ENCODE measurements at regions not wholly inside any gene's neighbourhood (a gene's known extent, or its start where the extent isn't known, plus 50 kb on each side); places are given as distances from the start of the nearest gene placed in this dataset.

DNA sequence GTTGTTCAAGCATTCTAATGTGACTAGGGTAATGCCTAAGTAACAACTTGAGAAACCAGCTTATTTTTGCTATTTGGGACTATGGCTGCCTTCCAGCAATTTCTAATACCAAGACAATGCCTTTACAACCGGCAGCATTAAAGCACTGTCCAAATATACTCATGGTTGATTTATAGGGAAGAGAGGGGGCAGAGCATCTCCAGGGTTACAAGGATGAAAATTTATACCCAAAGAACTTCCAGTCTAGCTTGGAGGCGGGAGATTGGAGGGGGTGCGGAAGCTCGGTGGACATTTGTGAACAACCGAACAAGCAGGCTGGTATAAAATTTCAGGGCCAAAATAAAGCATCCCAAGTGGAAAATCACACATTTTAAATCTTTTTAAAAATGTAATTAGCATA lies 79.4 kb upstream of the FOXN2 start:
- no peak for DNase-seq (ENCODE audit: low spot score)
- H3K4me1 ChIP-seq (ENCODE audit: control insufficient read depth in 2 of 2, insufficient read depth in 1 of 2, low read depth in 1 of 2, low read length in 2 of 2), result no peaks in the 10 kb centered on the region
- no peak overlapping the region for H2BK15ac ChIP-seq (ENCODE audit: low read length)
- H3K27me3 ChIP-seq (ENCODE audit: control insufficient read depth in 3 of 3, insufficient read depth in 3 of 3, low read depth in 1 of 3, low read length in 3 of 3), result no peaks in the 10 kb centered on the region
- no peak overlapping the region for H3K14ac ChIP-seq (ENCODE audit: low read length)
- no peak overlapping the region for H2AK5ac ChIP-seq (ENCODE audit: low read depth, low read length)
- H4K91ac ChIP-seq (ENCODE audit: low read depth, low read length, poor library complexity), result no peak overlapping the region
- H4K8ac ChIP-seq (ENCODE audit: low read depth, low read length), result no peak overlapping the region
- H2BK12ac ChIP-seq (ENCODE audit: low read length), result no peak overlapping the region
- H2BK120ac ChIP-seq (ENCODE audit: low read depth, low read length), result no peak overlapping the region
- no peak overlapping the region for H3K4me2 ChIP-seq (ENCODE audit: insufficient read depth, low read length, poor library complexity, severe bottlenecking)
- H3K4me3 ChIP-seq (ENCODE audit: low read length in 2 of 2), result no peak overlapping the region
- H3K18ac ChIP-seq (ENCODE audit: low read length), result no peak overlapping the region
- H2BK5ac ChIP-seq (ENCODE audit: low read length), result no peak overlapping the region
- no peak overlapping the region for H3K4ac ChIP-seq (ENCODE audit: low read length)
- H3K36me3 ChIP-seq (replicated peaks in 1 of 2; ENCODE audit: control insufficient read depth in 2 of 2, insufficient read depth in 2 of 2, low read length in 2 of 2), result no peaks in the 10 kb centered on the region
- no peaks in the 10 kb centered on the region for H3K9me3 ChIP-seq (replicated peaks in 1 of 2; ENCODE audit: control insufficient read depth in 2 of 2, insufficient read depth in 1 of 2, low read depth in 1 of 2, low read length in 2 of 2)
- H2AFZ ChIP-seq (ENCODE audit: low read length), result no peak overlapping the region
- H3K79me1 ChIP-seq (ENCODE audit: low read depth, low read length), result no peaks in the 10 kb centered on the region
- H3K9ac ChIP-seq (ENCODE audit: low read depth, low read length, poor library complexity), result no peak overlapping the region
- no peak overlapping the region for H3K27ac ChIP-seq (replicated peaks; ENCODE audit: low read length)
- H3K23ac ChIP-seq (ENCODE audit: low read depth, low read length, poor library complexity), result no peak overlapping the region
- no CpG with 5 or more reads among the region's 5 CpGs for WGBS, 2 donors (ENCODE audit: extremely low coverage in 2 of 2, insufficient read length in 2 of 2, insufficient replicate concordance in 1 of 2)

DNA sequence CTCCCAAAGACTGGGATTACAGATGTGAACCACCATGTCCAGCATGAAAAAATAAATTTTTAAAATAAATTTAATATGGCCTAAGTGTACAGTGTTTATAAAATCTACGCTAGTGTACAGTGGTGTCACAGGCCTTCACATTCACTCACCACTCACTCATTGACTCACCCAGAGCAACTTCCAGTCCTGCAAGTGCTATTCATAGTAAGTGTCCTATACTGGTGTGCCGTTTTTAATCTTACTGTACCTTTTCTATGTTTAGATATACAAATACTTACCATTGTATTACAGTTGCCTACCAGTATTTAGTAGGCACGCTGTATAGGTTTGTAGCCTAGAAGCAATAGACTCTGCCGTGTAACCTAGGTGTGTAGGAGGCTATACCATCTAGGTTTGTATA lies 76.1 kb upstream of the FOXN2 start:
- no peak overlapping the region for H4K8ac ChIP-seq (ENCODE audit: low read depth, low read length)
- no peak overlapping the region for H2BK12ac ChIP-seq (ENCODE audit: low read length)
- no peaks in the 10 kb centered on the region for H3K27me3 ChIP-seq (ENCODE audit: control insufficient read depth in 3 of 3, insufficient read depth in 3 of 3, low read depth in 1 of 3, low read length in 3 of 3)
- H3K36me3 ChIP-seq (replicated peaks in 1 of 2; ENCODE audit: control insufficient read depth in 2 of 2, insufficient read depth in 2 of 2, low read length in 2 of 2), result no peaks in the 10 kb centered on the region
- H3K18ac ChIP-seq (ENCODE audit: low read length), result no peak overlapping the region
- no peak overlapping the region for H2AFZ ChIP-seq (ENCODE audit: low read length)
- H3K4me3 ChIP-seq (ENCODE audit: low read length in 2 of 2), result no peak overlapping the region
- H3K4ac ChIP-seq (ENCODE audit: low read length), result no peak overlapping the region
- no peak overlapping the region for H2AK5ac ChIP-seq (ENCODE audit: low read depth, low read length)
- no peaks in the 10 kb centered on the region for H3K4me1 ChIP-seq (ENCODE audit: control insufficient read depth in 2 of 2, insufficient read depth in 1 of 2, low read depth in 1 of 2, low read length in 2 of 2)
- H2BK15ac ChIP-seq (ENCODE audit: low read length), result no peak overlapping the region
- no peak overlapping the region for H2BK5ac ChIP-seq (ENCODE audit: low read length)
- DNase-seq (ENCODE audit: low spot score), result no peak
- H2BK120ac ChIP-seq (ENCODE audit: low read depth, low read length), result no peak overlapping the region
- no peak overlapping the region for H3K23ac ChIP-seq (ENCODE audit: low read depth, low read length, poor library complexity)
- no peaks in the 10 kb centered on the region for H3K9me3 ChIP-seq (replicated peaks in 1 of 2; ENCODE audit: control insufficient read depth in 2 of 2, insufficient read depth in 1 of 2, low read depth in 1 of 2, low read length in 2 of 2)
- no peak overlapping the region for H3K4me2 ChIP-seq (ENCODE audit: insufficient read depth, low read length, poor library complexity, severe bottlenecking)
- H4K91ac ChIP-seq (ENCODE audit: low read depth, low read length, poor library complexity), result no peak overlapping the region
- WGBS, 2 donors (ENCODE audit: extremely low coverage in 2 of 2, insufficient read length in 2 of 2, insufficient replicate concordance in 1 of 2), result no CpG with 5 or more reads among the region's 4 CpGs
- H3K79me1 ChIP-seq (ENCODE audit: low read depth, low read length), result no peaks in the 10 kb centered on the region
- no peak overlapping the region for H3K27ac ChIP-seq (replicated peaks; ENCODE audit: low read length)
- no peak overlapping the region for H3K14ac ChIP-seq (ENCODE audit: low read length)
- H3K9ac ChIP-seq (ENCODE audit: low read depth, low read length, poor library complexity), result no peak overlapping the region

DNA sequence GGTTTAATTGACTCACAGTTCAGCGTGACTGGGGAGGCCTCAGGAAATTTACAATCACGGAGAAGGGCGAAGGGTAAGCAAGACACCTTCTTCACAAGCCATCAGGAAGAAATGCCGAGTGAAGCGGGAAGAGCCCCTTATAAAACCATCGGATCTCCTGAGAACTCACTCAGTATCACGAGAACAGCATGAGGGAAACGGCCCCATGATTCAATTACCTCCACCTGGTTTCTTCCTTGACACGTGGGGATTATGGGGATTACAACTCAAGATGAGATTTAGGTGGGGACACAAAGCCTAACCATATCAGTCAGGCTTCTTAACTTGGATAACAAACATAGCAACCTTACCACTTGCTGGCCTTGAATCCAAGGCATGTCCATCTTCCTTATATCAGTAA lies 73.6 kb upstream of the FOXN2 start:
- H2AK5ac ChIP-seq (ENCODE audit: low read depth, low read length), result no peak overlapping the region
- H3K79me1 ChIP-seq (ENCODE audit: low read depth, low read length), result no peaks in the 10 kb centered on the region
- H2BK120ac ChIP-seq (ENCODE audit: low read depth, low read length), result no peak overlapping the region
- H3K9me3 ChIP-seq (replicated peaks in 1 of 2; ENCODE audit: control insufficient read depth in 2 of 2, insufficient read depth in 1 of 2, low read depth in 1 of 2, low read length in 2 of 2), result no peaks in the 10 kb centered on the region
- no peak overlapping the region for H3K27ac ChIP-seq (replicated peaks; ENCODE audit: low read length)
- no peak overlapping the region for H3K4me2 ChIP-seq (ENCODE audit: insufficient read depth, low read length, poor library complexity, severe bottlenecking)
- no peaks in the 10 kb centered on the region for H3K4me1 ChIP-seq (ENCODE audit: control insufficient read depth in 2 of 2, insufficient read depth in 1 of 2, low read depth in 1 of 2, low read length in 2 of 2)
- no peak for DNase-seq (ENCODE audit: low spot score)
- no peak overlapping the region for H2BK15ac ChIP-seq (ENCODE audit: low read length)
- H3K14ac ChIP-seq (ENCODE audit: low read length), result no peak overlapping the region
- H2BK12ac ChIP-seq (ENCODE audit: low read length), result no peak overlapping the region
- H3K4me3 ChIP-seq (ENCODE audit: low read length in 2 of 2), result no peak overlapping the region
- H4K8ac ChIP-seq (ENCODE audit: low read depth, low read length), result no peak overlapping the region
- H2AFZ ChIP-seq (ENCODE audit: low read length), result no peak overlapping the region
- H3K18ac ChIP-seq (ENCODE audit: low read length), result no peak overlapping the region
- H3K4ac ChIP-seq (ENCODE audit: low read length), result no peak overlapping the region
- H3K9ac ChIP-seq (ENCODE audit: low read depth, low read length, poor library complexity), result no peak overlapping the region
- WGBS, 2 donors (ENCODE audit: extremely low coverage in 2 of 2, insufficient read length in 2 of 2, insufficient replicate concordance in 1 of 2), result no CpG with 5 or more reads among the region's 9 CpGs
- H4K91ac ChIP-seq (ENCODE audit: low read depth, low read length, poor library complexity), result no peak overlapping the region
- no peaks in the 10 kb centered on the region for H3K27me3 ChIP-seq (ENCODE audit: control insufficient read depth in 3 of 3, insufficient read depth in 3 of 3, low read depth in 1 of 3, low read length in 3 of 3)
- no peaks in the 10 kb centered on the region for H3K36me3 ChIP-seq (replicated peaks in 1 of 2; ENCODE audit: control insufficient read depth in 2 of 2, insufficient read depth in 2 of 2, low read length in 2 of 2)
- no peak overlapping the region for H3K23ac ChIP-seq (ENCODE audit: low read depth, low read length, poor library complexity)
- H2BK5ac ChIP-seq (ENCODE audit: low read length), result no peak overlapping the region

DNA sequence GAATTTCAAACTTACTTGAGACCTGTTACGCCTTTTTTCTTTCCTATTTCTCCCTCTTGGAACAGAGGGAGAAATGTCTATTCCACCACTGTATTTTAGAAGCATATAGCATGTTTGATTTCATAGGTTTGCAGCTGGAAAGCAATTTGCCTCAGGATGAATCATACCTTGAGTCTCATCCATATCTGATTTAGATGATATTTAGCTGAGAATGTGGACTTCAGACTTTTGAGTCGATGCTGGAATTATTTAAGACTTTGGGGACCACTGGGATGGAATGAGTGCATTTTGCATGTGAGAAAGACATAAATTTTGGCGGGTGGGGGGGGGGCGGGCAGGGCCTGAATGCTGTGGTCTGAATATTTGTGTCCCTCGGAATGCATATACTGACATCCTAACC lies 67.3 kb upstream of the FOXN2 start:
- no peak overlapping the region for H2AK5ac ChIP-seq (ENCODE audit: low read depth, low read length)
- H2BK12ac ChIP-seq (ENCODE audit: low read length), result no peak overlapping the region
- no peak overlapping the region for H3K18ac ChIP-seq (ENCODE audit: low read length)
- no peak overlapping the region for H3K4me3 ChIP-seq (ENCODE audit: low read length in 2 of 2)
- no peak overlapping the region for H3K27ac ChIP-seq (replicated peaks; ENCODE audit: low read length)
- H4K8ac ChIP-seq (ENCODE audit: low read depth, low read length), result no peak overlapping the region
- no peak for DNase-seq (ENCODE audit: low spot score)
- H3K27me3 ChIP-seq (ENCODE audit: control insufficient read depth in 3 of 3, insufficient read depth in 3 of 3, low read depth in 1 of 3, low read length in 3 of 3), result no peaks in the 10 kb centered on the region
- H2BK5ac ChIP-seq (ENCODE audit: low read length), result no peak overlapping the region
- no peaks in the 10 kb centered on the region for H3K36me3 ChIP-seq (replicated peaks in 1 of 2; ENCODE audit: control insufficient read depth in 2 of 2, insufficient read depth in 2 of 2, low read length in 2 of 2)
- no peaks in the 10 kb centered on the region for H3K9me3 ChIP-seq (replicated peaks in 1 of 2; ENCODE audit: control insufficient read depth in 2 of 2, insufficient read depth in 1 of 2, low read depth in 1 of 2, low read length in 2 of 2)
- WGBS, 2 donors (ENCODE audit: extremely low coverage in 2 of 2, insufficient read length in 2 of 2, insufficient replicate concordance in 1 of 2), result no CpG with 5 or more reads among the region's 5 CpGs
- peaks cover 1% of the 10 kb centered on the region for H3K79me1 ChIP-seq (ENCODE audit: low read depth, low read length)
- H3K4me2 ChIP-seq (ENCODE audit: insufficient read depth, low read length, poor library complexity, severe bottlenecking), result no peak overlapping the region
- no peak overlapping the region for H3K14ac ChIP-seq (ENCODE audit: low read length)
- H4K91ac ChIP-seq (ENCODE audit: low read depth, low read length, poor library complexity), result no peak overlapping the region
- H3K4me1 ChIP-seq (ENCODE audit: control insufficient read depth in 2 of 2, insufficient read depth in 1 of 2, low read depth in 1 of 2, low read length in 2 of 2), result peaks cover 0 to 5% of the 10 kb centered on the region in 2 donors
- no peak overlapping the region for H3K4ac ChIP-seq (ENCODE audit: low read length)
- no peak overlapping the region for H2BK15ac ChIP-seq (ENCODE audit: low read length)
- no peak overlapping the region for H3K9ac ChIP-seq (ENCODE audit: low read depth, low read length, poor library complexity)
- no peak overlapping the region for H3K23ac ChIP-seq (ENCODE audit: low read depth, low read length, poor library complexity)
- H2AFZ ChIP-seq (ENCODE audit: low read length), result no peak overlapping the region
- no peak overlapping the region for H2BK120ac ChIP-seq (ENCODE audit: low read depth, low read length)
